NCI-H69 (cell line): ENCODE measurements at regions not wholly inside any gene's neighbourhood (a gene's known extent, or its start where the extent isn't known, plus 50 kb on each side); places are given as distances from the start of the nearest gene placed in this dataset.

Experiments used
- DNase-seq: peaks from one replicate; lab custom pipeline; 2025; lab: John Stamatoyannopoulos, UW

GRCh38 chr11:116533186-116533825 is 239.5 kb downstream of the BUD13 start:
- DNase-seq = no peak

DNA sequence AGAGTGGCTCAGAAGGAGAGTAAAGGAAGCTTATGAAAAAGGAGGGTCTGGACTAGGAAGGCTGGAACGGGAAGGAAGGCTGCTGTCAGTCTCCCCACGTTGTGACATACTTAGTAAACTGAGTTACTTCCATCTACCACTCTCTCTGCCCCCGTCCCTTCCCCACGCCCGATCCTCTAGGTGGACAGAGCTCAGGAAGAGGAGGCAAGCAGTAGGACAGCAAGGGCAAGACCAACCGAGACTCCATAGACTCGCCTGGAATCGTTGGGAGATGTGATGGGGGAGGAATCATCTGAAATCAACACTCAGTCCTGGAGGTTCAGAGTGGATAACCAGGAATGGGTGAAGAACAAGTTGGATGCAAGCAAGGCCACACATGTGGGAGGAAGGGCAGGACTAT is 240.7 kb downstream of the BUD13 start:
- DNase-seq = no peak

DNA sequence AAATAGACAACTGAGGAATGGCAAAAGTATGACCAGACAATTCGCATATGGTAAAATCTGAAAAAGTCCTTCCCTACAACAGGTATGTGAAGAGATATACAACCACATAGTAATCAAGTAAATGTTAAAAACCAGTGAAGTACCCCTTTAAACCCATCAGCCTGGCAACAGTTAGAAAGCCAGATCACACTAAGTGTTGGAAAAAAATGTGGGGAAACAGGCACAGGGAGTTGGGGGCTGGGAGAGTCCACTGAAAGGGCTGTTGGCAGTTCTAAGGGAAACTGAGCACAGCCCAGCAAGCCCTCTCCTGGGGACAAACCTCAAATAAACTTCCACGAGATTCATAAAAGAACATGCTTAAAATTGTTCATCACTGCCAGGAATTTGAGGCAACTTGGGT is 242.1 kb downstream of the BUD13 start:
- DNase-seq = no peak

- peak; percentile 62 for DNase-seq
Observed at GRCh38 chr11:116529271-116529670, 243.5 kb downstream of the BUD13 start.

DNA sequence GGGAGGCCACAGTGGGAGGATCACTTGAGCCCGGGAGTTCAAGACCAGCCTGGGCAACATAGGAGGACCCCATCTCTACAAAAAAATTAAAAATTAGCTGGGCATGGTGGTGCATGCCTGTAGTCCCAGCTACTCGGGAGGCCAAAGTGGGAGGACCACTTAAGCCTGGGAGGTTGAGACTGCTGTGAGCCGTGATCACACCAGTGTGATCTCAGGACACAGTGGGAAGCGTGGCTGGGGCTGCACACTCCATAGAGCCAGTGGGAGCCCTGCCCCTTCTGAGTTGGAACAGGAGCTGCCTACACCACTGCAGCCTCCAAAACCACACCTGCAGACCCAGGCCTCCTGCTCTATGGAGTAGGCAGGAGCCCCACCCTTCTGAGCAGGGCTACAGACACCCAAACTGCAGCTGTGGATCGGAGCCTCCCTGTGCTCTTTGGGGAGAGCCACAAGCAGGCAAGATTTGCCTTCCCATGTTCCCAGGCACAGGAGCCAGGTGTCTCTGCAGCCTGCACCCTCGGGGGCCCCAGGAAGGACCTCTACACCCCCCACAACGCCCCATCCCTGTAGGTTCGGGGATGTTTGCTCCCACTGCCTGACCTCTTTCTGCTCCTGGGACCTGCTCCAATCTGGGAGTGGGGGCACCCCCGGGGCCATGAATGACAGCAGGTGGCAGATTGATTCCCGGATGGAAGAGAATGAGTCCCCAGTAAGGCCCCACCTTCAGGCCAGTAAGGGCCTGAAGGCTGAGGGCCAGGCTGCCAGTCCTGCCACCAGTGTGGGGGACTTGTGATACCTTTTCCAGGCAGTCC is 245.4 kb downstream of the BUD13 start:
- no peak for DNase-seq

DNA sequence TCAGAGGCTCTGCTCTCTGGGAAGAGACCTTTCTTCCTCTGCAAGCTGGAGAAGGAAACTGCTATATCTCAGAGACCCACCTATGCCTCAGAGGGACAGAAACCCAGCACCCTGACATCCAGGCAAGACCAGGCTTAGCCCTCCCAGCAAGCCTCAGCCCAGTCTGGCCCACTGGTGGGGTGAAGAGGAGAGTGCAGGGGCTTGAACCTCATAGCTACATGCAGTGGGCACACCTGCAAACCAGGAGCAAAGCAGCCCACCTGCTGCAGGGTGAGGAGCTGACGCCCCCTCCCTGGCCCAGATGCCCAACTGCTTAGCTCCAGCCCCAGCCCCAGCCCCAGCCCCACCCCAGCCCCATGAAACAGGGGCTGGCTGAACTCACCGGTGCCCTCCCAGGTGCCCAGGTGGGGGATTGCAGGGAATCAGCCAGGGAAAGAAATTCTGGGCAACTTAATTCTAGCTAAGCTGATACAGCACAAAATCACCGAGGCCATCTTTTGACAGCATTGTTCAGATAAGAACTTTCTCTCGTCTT is 246.8 kb downstream of the BUD13 start:
- no peak for DNase-seq

DNA sequence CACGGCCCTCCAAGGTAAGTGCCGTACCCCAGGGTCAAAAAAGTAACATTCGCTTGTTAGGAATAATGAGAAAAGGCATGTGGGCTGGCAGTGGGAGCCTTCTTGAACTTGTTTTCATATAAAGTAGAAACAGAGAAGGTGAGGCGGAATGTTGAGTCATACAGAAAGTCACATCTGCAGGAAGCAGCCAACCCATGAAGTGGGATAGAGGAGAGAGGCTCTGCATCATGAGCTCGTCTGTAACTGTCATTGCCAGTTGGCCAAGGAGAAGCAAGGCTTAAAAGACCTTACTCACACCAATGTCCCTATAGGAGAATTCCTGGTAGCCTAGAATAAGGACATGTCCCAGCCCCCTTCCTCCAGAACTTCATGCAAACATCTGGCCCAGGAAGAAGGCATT is 253.3 kb downstream of the BUD13 start:
- DNase-seq = no peak

GRCh38 chr11:116518141-116518540 is 254.6 kb downstream of the BUD13 start:
- DNase-seq = no peak

DNA sequence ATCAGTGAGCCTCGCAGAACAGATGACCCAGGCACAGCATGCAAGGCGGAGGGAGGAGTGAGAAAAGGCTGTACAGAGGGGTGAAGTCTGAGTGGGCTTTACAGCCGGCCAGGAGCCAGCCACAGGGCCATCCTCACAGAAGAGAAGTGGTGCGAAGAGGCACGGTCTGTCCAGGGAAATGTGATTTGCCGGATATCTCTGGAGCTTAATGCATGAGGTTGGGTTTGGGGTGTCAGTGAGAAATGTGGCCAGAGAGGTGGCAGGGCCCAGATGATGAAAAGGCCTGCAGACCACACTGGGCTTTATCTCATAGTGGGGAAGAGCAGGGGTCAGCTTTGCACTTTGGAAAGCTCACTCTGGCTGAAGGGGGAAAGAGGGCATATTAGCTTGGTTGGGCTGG is 255.2 kb downstream of the BUD13 start:
- DNase-seq = no peak

GRCh38 chr11:116517077-116517476 is 255.7 kb downstream of the BUD13 start:
- DNase-seq = peak; percentile 96

DNA sequence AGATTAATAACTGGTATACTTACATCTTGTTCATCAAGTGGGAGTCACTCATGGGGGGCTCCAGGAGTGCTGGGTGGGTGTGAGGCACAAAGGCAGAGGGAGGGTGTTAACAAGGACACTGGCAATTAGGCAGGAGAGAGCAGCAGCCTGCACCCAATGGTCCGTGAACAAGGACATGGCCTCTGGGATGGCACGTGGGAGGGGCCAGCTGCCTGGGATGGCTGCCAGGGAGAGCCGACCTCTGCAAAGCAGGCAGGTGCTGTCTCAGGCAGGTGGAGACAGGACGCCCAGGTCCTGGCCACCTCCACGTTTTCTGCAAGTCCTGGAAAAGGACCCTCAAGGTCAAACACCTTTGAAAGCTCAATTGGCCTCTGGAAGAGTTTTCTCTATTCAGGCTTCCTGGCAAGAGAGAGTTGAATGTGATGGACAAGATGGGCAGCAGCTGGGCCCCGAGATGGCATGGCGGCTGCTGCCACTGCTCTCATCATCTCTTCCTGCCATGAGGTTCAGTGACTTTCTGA is 257.1 kb downstream of the BUD13 start:
- peak; percentile 96 for DNase-seq

GRCh38 chr11:116513894-116514293 is 258.9 kb downstream of the BUD13 start:
- peak; percentile 63 for DNase-seq

GRCh38 chr11:116513278-116513823 is 259.4 kb downstream of the BUD13 start:
- DNase-seq = peak; percentile 74

DNA sequence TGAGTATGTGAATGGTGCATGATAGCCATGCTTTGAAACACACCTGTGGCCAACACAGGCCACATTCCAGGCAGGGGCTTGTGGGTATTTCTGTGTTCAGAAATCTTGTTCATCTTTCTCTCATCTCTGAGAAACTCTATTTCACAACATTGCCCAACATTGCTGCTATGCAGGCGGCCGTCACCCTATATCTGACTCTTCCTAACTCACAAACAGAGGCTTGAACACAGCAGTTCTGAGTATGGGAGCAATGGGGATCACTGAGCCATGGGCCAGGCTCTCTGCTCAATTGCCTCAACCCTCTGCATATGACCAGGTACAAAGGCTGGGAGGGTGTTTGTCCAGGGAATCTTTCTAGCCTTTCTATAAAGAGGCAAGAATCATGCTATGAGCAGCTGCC is 259.9 kb downstream of the BUD13 start:
- DNase-seq = no peak

- no peak for DNase-seq
Observed at GRCh38 chr11:116511684-116512083, 261.1 kb downstream of the BUD13 start.

- DNase-seq = peak; percentile 77
Observed at GRCh38 chr11:116510886-116511650, 261.7 kb downstream of the BUD13 start.

- DNase-seq = no peak
Observed at GRCh38 chr11:116510166-116510565, 262.6 kb downstream of the BUD13 start.

GRCh38 chr11:116509551-116509950 is 263.2 kb downstream of the BUD13 start:
- DNase-seq = peak; percentile 33

- DNase-seq = no peak
Observed at GRCh38 chr11:116507849-116508695, 264.7 kb downstream of the BUD13 start.

DNA sequence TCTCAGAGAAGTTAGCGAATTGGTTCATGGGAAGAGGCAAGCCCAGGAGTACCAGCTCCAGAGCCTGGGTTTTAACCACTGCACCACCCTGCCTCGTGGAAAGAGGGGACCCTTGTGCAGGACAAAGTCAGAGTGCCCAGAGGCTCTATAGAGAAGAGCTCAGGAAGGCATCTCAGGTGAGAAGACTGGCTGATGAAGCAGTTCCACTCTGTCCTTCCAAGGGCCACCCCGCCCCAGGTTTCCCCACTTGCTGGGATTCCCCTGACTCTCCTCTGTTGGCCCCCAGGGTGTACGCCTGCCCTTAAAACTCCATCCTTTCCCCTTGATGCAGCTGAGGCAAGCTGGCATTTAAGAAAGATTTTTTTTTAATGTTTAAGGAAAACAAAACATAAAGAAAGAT is 265.8 kb downstream of the BUD13 start:
- no peak for DNase-seq

DNA sequence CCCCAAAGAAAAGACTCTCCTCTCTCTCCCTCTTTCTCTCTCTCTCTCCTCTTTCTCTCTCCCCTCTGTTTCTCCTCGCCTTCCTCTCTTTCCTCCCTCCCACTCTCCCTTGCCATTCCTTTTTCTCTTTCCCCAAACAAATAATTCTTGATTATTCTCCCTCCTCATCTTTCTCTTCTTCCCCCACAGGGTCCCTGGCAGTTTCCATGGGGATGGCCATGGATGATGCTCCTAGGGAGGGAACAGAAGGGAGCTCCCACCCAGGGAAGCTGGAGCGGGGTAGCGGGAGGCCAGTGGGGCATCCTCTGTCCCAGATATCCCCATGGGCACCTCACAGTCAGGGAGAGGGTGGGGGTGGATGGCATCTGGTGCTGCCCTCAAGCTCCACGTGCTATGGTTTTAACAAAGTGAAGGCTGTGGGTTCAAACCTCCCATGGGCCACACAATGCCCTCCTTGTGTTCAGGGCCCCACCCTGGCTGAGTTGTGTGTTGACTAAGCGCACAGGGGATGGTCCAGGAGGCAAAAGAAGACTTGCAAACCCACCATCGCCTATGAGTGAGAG is 266.4 kb downstream of the BUD13 start:
- peak; percentile 85 for DNase-seq
